OCI-LY3 (cell line): ENCODE measurements at regions not wholly inside any gene's neighbourhood (a gene's known extent, or its start where the extent isn't known, plus 50 kb on each side); places are given as distances from the start of the nearest gene placed in this dataset.

Source experiments
- H2AFZ ChIP-seq: fragments of 200-600, 300-600 bp; shearing (Covaris generic); 2 replicates; pipeline ENCODE4 v1.6.0; 2014; ENCODE audit warnings: antibody characterized with exemption, low read depth, low read length
- H3K27ac ChIP-seq: fragments of 200-600, 300-600 bp; sonication (generic); 2 replicates; pipeline ENCODE4 v1.5.1; 2014; ENCODE audit warnings: mild to moderate bottlenecking, low read length, moderate library complexity, mixed read lengths
- H3K27me3 ChIP-seq: fragments of 200-600, 300-600 bp; sonication (generic); 2 replicates; pipeline ENCODE4 v1.6.1; 2014; ENCODE audit warnings: low read depth, low read length, mixed read lengths
- H3K36me3 ChIP-seq: fragments of 200-600, 300-600 bp; sonication (generic); replicated peaks from 2 replicates; pipeline ENCODE3; 2014; ENCODE audit warnings: low read depth, low read length, mixed read lengths
- H3K4me1 ChIP-seq: fragments of 300-600, 200-600 bp; sonication (generic); 2 replicates; pipeline ENCODE4 v1.6.1; 2014; ENCODE audit warnings: low read length, mixed read lengths
- H3K4me2 ChIP-seq: fragments of 200-600, 300-600 bp; sonication (generic); 2 replicates; pipeline ENCODE4 v1.6.1; 2014; ENCODE audit warnings: low read length, mixed read lengths
- H3K4me3 ChIP-seq: fragments of 300-600, 200-600 bp; sonication (generic); 2 replicates; pipeline ENCODE4 v1.5.1; 2014; ENCODE audit warnings: antibody characterized with exemption, mild to moderate bottlenecking, low read length, moderate library complexity
- H3K79me2 ChIP-seq: fragments of 300-600, 200-600 bp; shearing (Covaris generic); 2 replicates; pipeline ENCODE4 v1.6.1; 2014; ENCODE audit warnings: mild to moderate bottlenecking, low read length, mixed read lengths
- H3K9ac ChIP-seq: fragments of 300-600, 200-600 bp; shearing (Covaris generic); 2 replicates; pipeline ENCODE4 v1.6.0; 2014; ENCODE audit warnings: mild to moderate bottlenecking, low read length, moderate library complexity
- H3K9me3 ChIP-seq: fragments of 200-600, 300-600 bp; shearing (Covaris generic); 2 replicates; pipeline ENCODE4 v1.6.1; 2014; ENCODE audit warnings: low read length, mixed read lengths; ENCODE audit not compliant: insufficient read depth
- H4K20me1 ChIP-seq: fragments of 200-600, 300-600 bp; sonication (generic); 2 replicates; pipeline ENCODE4 v1.6.1; 2016; ENCODE audit warnings: low read length, mixed read lengths; ENCODE audit not compliant: insufficient read depth
- CTCF ChIP-seq: fragments of 200-600, 300-600 bp; sonication (generic); IDR thresholded peaks from 2 replicates; pipeline ENCODE4 v1.5.1; 2014; ENCODE audit warnings: antibody characterized with exemption, low read length, low read depth
- EZH2phosphoT487 ChIP-seq: fragments of 200-600 bp; shearing (Covaris generic); IDR thresholded peaks from 2 replicates; pipeline ENCODE4 v1.6.1; 2018; ENCODE audit warnings: antibody characterized with exemption, mixed run types, low read depth

DNA sequence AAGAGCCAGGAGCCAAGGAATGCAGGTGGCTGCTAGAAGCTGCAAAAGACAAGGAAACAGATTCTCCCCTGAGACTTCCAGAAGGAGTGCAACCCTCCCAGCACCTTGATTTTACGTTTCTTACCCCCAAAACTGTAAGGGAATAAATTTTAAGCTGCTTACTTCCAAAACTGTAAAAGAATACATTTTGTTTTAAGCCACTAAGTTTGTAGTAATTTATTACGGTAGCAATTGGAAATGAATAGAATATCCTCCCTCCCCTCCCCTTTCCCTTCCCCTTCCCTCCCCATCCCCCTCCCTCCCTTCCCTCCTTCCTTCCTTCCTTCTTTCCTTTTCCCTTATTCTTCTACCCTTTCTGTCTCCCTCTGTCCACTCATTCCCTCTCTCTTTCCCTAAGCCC lies 203.7 kb upstream of the CFAP20DC start:
- H3K9me3 ChIP-seq = no peaks in the 10 kb centered on the region
- H3K27me3 ChIP-seq = no peaks in the 10 kb centered on the region
- H3K4me1 ChIP-seq = no peaks in the 10 kb centered on the region
- TF ChIP-seq EZH2phosphoT487 (no peak), CTCF (no peak)
- no peaks in the 10 kb centered on the region for H3K36me3 ChIP-seq
- no peak overlapping the region for H2AFZ ChIP-seq
- H3K4me2 ChIP-seq = no peak overlapping the region
- H3K9ac ChIP-seq = no peak overlapping the region
- H3K4me3 ChIP-seq = no peak overlapping the region
- H3K79me2 ChIP-seq = no peaks in the 10 kb centered on the region
- no peak overlapping the region for H3K27ac ChIP-seq
- no peaks in the 10 kb centered on the region for H4K20me1 ChIP-seq

DNA sequence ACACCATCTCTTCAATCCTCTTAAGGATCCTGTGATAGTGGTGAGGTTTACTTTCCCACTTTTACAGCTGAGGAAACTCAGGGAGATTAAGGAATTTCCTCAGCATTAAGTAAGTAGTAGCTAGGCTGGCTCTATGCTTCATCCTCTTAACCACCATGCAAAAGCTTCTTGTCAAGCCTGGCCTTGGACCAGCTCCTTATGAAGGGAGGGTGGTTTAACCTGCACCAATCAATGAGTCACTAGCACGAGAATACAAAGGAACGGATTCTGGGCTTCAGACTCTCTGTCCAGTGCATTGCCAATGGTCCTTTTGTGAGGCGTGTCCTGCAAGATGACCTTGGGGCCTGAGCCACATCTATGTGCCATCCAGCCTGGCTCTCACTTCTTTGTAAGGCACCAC lies 202.0 kb upstream of the CFAP20DC start:
- no peaks in the 10 kb centered on the region for H3K79me2 ChIP-seq
- H3K4me2 ChIP-seq = no peak overlapping the region
- no peaks in the 10 kb centered on the region for H3K27me3 ChIP-seq
- no peaks in the 10 kb centered on the region for H3K36me3 ChIP-seq
- no peak overlapping the region for H3K27ac ChIP-seq
- H3K4me3 ChIP-seq = no peak overlapping the region
- H4K20me1 ChIP-seq = no peaks in the 10 kb centered on the region
- no peaks in the 10 kb centered on the region for H3K4me1 ChIP-seq
- TF ChIP-seq EZH2phosphoT487 (no peak), CTCF (no peak)
- no peak overlapping the region for H2AFZ ChIP-seq
- H3K9me3 ChIP-seq = 0 out of 2 replicates have a peak, but pooled peaks cover 4% of the 10 kb centered on the region
- no peak overlapping the region for H3K9ac ChIP-seq

DNA sequence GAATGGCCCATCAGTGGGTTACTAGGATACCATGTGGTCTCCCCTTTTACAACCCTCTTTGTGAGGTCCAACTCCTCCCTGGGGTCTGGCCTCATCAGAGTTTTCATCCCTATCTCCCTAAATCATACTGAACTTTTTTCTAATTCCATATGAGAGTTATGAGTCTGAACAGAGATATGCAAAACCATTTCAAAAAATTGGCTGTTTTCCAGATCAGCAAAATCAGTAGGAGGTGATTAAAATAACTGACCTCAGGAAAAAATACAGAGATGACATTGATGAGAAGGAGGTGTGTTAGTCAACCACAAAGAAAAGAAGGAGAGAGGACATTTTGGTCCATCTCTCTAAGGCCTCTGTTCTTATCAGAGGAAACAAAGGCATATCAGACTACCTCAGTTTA lies 200.8 kb upstream of the CFAP20DC start:
- Histone ChIP-seq H3K9ac (no peak overlapping the region), H3K36me3 (no peaks in the 10 kb centered on the region), H3K9me3 (0 out of 2 replicates have a peak, but pooled peaks cover 4% of the 10 kb centered on the region), H4K20me1 (no peaks in the 10 kb centered on the region), H3K4me2 (no peak overlapping the region), H3K27ac (no peak overlapping the region), H3K4me3 (no peak overlapping the region), H3K79me2 (no peaks in the 10 kb centered on the region), H2AFZ (no peak overlapping the region), H3K27me3 (no peaks in the 10 kb centered on the region), H3K4me1 (no peaks in the 10 kb centered on the region)
- TF ChIP-seq CTCF = no peak
- no peak for TF ChIP-seq EZH2phosphoT487

DNA sequence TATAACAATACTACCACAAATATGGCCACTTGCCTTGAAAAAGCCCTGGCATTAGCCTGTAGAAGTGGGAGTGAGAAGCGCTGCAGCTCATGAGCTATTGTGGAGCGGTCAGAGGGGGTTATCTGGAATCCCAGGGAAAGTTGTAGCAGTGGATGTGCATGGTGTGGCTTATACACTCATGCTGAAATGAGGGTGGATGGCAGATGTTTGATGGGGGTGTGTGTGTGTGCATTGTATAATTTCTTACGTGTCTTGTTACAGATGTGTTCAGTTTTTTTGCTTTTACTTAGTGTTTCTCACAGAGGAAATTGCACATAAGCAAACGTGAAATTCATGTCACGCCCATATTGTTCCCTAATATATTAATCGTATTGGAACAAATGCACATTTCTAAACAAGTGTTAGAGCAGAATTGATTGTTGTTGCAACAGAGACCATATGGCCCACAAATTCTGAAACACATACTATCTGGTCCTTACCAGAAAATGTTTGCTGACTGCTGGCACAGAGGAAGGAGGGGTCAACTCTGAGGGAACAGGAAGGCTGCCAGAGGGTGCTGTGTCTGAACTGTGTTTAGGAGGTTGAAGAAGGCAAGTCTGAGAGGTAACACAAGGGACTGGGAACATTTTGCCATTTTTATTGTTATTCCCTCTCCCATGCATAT lies 200.0 kb upstream of the CFAP20DC start:
- TF ChIP-seq EZH2phosphoT487 = no peak
- TF ChIP-seq CTCF = no peak
- Histone ChIP-seq H3K9ac (no peak overlapping the region), H3K27ac (no peak overlapping the region), H2AFZ (no peak overlapping the region), H3K27me3 (no peaks in the 10 kb centered on the region), H4K20me1 (no peaks in the 10 kb centered on the region), H3K9me3 (0 out of 2 replicates have a peak, but pooled peaks cover 4% of the 10 kb centered on the region), H3K4me3 (no peak overlapping the region), H3K4me1 (no peaks in the 10 kb centered on the region), H3K4me2 (no peak overlapping the region), H3K36me3 (no peaks in the 10 kb centered on the region), H3K79me2 (no peaks in the 10 kb centered on the region)
